ENCODE measurements at regions not wholly inside any gene's neighbourhood (a gene's known extent, or its start where the extent isn't known, plus 50 kb on each side); places are given as distances from the start of the nearest gene placed in this dataset.

DNA sequence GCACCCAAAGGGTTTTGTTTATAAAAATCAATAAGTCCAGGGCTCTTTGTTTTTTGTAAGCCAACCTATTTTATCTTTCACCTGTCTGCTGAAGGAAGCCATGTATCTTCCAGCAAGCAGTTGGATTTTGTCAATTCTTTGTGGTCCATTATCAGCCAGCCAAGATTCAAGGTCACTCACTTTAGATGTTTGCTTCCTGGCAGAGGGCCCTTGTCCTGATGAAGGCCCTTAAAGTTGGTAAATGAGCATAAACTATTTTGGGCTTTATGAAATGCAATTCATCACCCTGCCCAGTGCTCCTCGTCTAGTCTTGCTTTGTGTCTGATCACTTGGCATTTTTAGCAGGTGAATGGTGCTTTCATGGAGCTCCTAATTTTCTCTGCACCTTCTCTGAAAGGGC is 1004.2 kb downstream of the GRID1 start:
- CTCF ChIA-PET = no interaction called here

DNA sequence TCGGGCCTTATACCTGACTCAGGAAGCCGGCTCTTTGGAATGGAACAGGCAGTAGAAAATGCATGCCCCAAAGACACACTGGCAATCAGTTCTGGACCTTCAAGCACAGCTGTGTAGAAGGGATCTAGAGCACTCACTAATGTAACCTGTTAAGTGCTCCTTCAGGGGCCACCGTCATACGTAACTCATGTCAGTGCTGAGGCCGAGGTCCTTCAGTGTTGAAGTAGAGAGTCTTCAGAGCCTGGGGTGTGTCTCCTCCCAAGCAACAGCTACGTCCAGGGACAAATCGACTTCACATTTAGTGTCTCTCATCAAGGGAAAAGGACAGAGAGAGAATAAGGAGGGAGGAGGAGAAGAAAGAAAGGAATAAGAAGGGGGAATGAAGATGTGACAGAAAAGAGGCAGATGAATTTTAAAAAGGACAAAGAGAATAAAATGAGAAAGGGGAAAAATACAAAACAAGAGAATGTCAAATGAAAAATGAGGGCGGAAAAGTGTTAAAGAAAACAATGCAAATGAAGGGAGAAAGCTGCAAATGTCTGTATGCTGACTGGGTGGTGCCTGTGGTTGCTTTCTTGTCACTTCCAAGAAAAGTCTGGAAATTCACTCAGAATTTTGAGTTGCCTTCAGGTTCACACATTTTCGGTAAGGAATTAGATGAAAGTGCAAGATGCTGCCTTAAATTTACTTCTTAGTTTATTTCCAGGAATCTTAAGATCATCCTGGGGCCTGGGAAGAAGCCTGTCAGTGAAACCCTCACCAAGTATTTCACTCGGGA is 989.4 kb downstream of the GRID1 start:
- intact Hi-C loops (cut with micrococcal nuclease) = no loop called here
- ATAC-seq (no peak), DNase-seq (no peak)
- Mint-ChIP-seq H3K27ac (no peak overlapping the region), H3K36me3 (ENCODE audit: low read depth) (no peaks in the 10 kb centered on the region), H3K27me3 (no peaks in the 10 kb centered on the region), H3K4me1 (ENCODE audit: low read depth) (no peaks in the 10 kb centered on the region), H3K4me3 (no peak overlapping the region), H3K9me3 (no peaks in the 10 kb centered on the region)
- POLR2A ChIA-PET = no interaction called here
- TF ChIP-seq, protein P1, sequence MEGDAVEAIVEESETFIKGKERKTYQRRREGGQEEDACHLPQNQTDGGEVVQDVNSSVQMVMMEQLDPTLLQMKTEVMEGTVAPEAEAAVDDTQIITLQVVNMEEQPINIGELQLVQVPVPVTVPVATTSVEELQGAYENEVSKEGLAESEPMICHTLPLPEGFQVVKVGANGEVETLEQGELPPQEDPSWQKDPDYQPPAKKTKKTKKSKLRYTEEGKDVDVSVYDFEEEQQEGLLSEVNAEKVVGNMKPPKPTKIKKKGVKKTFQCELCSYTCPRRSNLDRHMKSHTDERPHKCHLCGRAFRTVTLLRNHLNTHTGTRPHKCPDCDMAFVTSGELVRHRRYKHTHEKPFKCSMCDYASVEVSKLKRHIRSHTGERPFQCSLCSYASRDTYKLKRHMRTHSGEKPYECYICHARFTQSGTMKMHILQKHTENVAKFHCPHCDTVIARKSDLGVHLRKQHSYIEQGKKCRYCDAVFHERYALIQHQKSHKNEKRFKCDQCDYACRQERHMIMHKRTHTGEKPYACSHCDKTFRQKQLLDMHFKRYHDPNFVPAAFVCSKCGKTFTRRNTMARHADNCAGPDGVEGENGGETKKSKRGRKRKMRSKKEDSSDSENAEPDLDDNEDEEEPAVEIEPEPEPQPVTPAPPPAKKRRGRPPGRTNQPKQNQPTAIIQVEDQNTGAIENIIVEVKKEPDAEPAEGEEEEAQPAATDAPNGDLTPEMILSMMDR (IDR thresholded peaks at IDR 0.05) = no peak
- CTCF ChIA-PET = no interaction called here

More for the DNA sequence above, 1004.2 kb downstream of the GRID1 start:
- Mint-ChIP-seq H3K9me3 (no peaks in the 10 kb centered on the region), H3K4me3 (no peak overlapping the region), H3K4me1 (ENCODE audit: low read depth) (no peaks in the 10 kb centered on the region), H3K27ac (no peak overlapping the region), H3K27me3 (no peaks in the 10 kb centered on the region), H3K36me3 (ENCODE audit: low read depth) (no peaks in the 10 kb centered on the region)
- intact Hi-C loops (cut with micrococcal nuclease) = no loop called here
- DNase-seq = no peak
- POLR2A ChIA-PET = no interaction called here
- ATAC-seq = no peak
- TF ChIP-seq, protein P1 (IDR thresholded peaks at IDR 0.05) = no peak

DNA sequence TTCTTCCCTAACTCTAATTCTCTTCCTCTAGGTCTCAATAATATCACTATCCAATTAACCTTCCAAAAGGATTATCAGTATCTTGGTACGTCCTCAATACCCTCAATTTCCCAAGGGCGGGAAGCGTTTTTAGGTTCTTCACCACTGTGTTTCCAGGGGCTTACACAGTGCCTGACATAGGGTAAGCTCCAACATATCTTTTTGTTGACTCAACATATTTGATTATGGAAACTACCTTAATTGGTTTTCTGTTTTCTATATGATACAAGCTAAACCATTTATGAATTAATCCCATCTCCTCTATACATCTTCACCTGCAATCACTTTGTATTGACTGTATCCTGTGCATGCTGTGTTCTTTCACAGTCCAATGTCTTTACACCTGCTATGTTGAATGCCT is 987.3 kb downstream of the GRID1 start:
- no peak overlapping the region for H3K4me3 Mint-ChIP-seq

DNA sequence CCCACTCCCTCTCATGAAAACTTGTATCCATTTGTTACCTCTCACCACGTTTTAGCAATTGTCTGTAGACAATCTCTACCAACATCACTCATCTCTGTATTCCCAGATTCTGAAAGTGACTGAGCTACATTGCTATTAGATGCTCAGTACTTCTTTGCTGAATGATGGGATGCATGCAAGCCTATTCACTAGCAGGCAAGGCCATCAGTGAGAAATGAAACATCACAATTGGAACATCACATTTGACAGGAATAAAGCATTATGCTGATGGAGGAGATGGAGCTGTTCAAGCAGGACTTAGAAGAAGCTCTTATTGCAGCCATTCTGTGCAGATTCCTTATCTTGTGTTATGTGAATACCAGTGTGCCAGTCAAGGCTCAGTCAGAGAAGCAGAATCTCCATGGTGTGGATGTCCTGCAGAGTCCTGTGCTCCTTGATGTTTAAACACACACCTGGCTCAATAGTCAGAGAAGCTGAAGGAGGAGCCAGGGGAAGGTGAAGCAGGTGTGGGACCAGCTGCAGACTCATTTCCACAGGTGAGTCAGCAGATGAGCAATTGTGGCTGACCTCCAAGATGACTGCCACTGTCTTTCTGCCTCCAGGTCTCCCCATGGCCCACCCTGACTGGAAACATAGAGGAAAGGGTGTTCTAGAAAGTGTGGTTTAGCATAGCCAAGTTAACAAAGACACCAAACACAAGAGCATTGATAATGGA is 965.5 kb downstream of the GRID1 start:
- no peak for ATAC-seq
- intact Hi-C loops (cut with micrococcal nuclease) = no loop called here
- POLR2A ChIA-PET = interaction anchor here (0.6 kb wide), 1 partner anchor 171 kb away, joined by 3 read pairs; no protein-coding TSS in a partner anchor

More for the DNA sequence above, 987.3 kb downstream of the GRID1 start:
- Mint-ChIP-seq H3K36me3 (ENCODE audit: low read depth) (no peaks in the 10 kb centered on the region), H3K27me3 (no peaks in the 10 kb centered on the region), H3K9me3 (no peaks in the 10 kb centered on the region), H3K27ac (no peak overlapping the region), H3K4me1 (ENCODE audit: low read depth) (no peaks in the 10 kb centered on the region)
- POLR2A ChIA-PET = no interaction called here
- intact Hi-C loops (cut with micrococcal nuclease) = no loop called here
- DNase-seq (no peak), ATAC-seq (no peak)
- CTCF ChIA-PET = no interaction called here
- TF ChIP-seq, protein P1 (IDR thresholded peaks at IDR 0.05) = no peak

More for the DNA sequence above, 965.5 kb downstream of the GRID1 start:
- Mint-ChIP-seq H3K36me3 (ENCODE audit: low read depth) (no peaks in the 10 kb centered on the region), H3K27ac (no peak overlapping the region), H3K4me1 (ENCODE audit: low read depth) (no peaks in the 10 kb centered on the region), H3K9me3 (peaks cover 3% of the 10 kb centered on the region), H3K27me3 (no peaks in the 10 kb centered on the region), H3K4me3 (no peak overlapping the region)
- no peak for DNase-seq
- TF ChIP-seq, protein P1 (IDR thresholded peaks at IDR 0.05) = no peak
- CTCF ChIA-PET = interaction anchor here (1.4 kb wide), 1 partner anchor 9 kb away, joined by 3 read pairs; no protein-coding TSS in a partner anchor

Measured in activated CD8-positive, alpha-beta T cell treated with anti-CD3 and anti-CD28 coated beads for 36 hours (primary cell).